ENCODE measurements at regions not wholly inside any gene's neighbourhood (a gene's known extent, or its start where the extent isn't known, plus 50 kb on each side); places are given as distances from the start of the nearest gene placed in this dataset.

GRCh38 chr2:3071685-3072263 is 305.8 kb downstream of the EIPR1 start:
- intact Hi-C loops (cut with micrococcal nuclease) (no loop called here), dilution Hi-C loops (cut with HindIII; ENCODE audit: low sequenced_read_pairs, unreplicated experiment) (no loop called here), in situ Hi-C loops (cut with MboI; ENCODE audit: low sequenced_read_pairs) (no loop called here)
- H3K4me1 ChIP-seq (ENCODE audit: control insufficient read depth, insufficient read depth, low read length), result no peaks in the 10 kb centered on the region
- H3K9me1 ChIP-seq (ENCODE audit: insufficient read depth, low read length), result no peaks in the 10 kb centered on the region
- no peak overlapping the region for H2AK5ac ChIP-seq (ENCODE audit: low read depth, low read length)
- H2AFZ ChIP-seq (replicated peaks; ENCODE audit: low read length, poor library complexity), result no peak overlapping the region
- H2BK15ac ChIP-seq (ENCODE audit: low read depth, low read length), result no peak overlapping the region
- no peak overlapping the region for H3K23ac ChIP-seq (ENCODE audit: low read depth, low read length)
- H3K4me3 ChIP-seq (ENCODE audit: insufficient read depth, low read depth, low read length), result no peak overlapping the region
- no peaks in the 10 kb centered on the region for H3K79me1 ChIP-seq (ENCODE audit: low read depth in 1 of 2, low read length in 2 of 2)
- H3K27ac ChIP-seq (ENCODE audit: insufficient read depth, low read length), result no peak overlapping the region
- no peaks in the 10 kb centered on the region for H4K20me1 ChIP-seq (ENCODE audit: insufficient read depth, low read length)
- BruUV-seq (replicated peaks), result no TSS peak
- no peak overlapping the region for H3K14ac ChIP-seq (replicated peaks; ENCODE audit: low read depth, low read length)
- H3K36me3 ChIP-seq (ENCODE audit: control insufficient read depth, insufficient read depth, low read length), result no peaks in the 10 kb centered on the region
- no peak overlapping the region for H3K18ac ChIP-seq (ENCODE audit: low read depth, low read length)
- DNase-seq (no peak), ATAC-seq (ENCODE audit: low read depth) (no peak)
- H4K91ac ChIP-seq (ENCODE audit: insufficient read depth, low read depth, low read length), result no peak overlapping the region
- H2BK120ac ChIP-seq (ENCODE audit: low read depth, low read length), result no peak overlapping the region
- no peak overlapping the region for H2BK5ac ChIP-seq (ENCODE audit: low read depth, low read length, poor library complexity, severe bottlenecking)
- WGBS, 2 experiments (ENCODE audit: extremely low coverage in 2 of 2, insufficient read length in 1 of 2), result 23% methylated on average over 2 of the region's 10 CpGs; no CpG with 5 or more reads in 1 of the 2 experiments
- no peak overlapping the region for H2AK9ac ChIP-seq (replicated peaks; ENCODE audit: low read depth, low read length, poor library complexity)
- H3K4ac ChIP-seq (ENCODE audit: low read depth, low read length), result no peak overlapping the region
- CTCF ChIA-PET, result no interaction called here
- H4K5ac ChIP-seq (ENCODE audit: low read depth, low read length), result no peak overlapping the region
- TF ChIP-seq RAD21 (IDR thresholded peaks at IDR 0.05; ENCODE audit: low read length) (no peak), CHD1 (IDR thresholded peaks at IDR 0.05; ENCODE audit: low read depth, low read length) (no peak), FOS (IDR thresholded peaks at IDR 0.05; ENCODE audit: low read depth, low read length) (no peak), CEBPB (IDR thresholded peaks at IDR 0.05; ENCODE audit: low read depth, low read length) (no peak), BHLHE40 (IDR thresholded peaks at IDR 0.05; ENCODE audit: low read depth, low read length) (no peak), CTCF (conservative IDR thresholded peaks at IDR 0.05; ENCODE audit: low read depth, low read length) (no peak), NFE2L2 (IDR thresholded peaks at IDR 0.05; ENCODE audit: low read depth, low read length) (no peak), USF2 (IDR thresholded peaks at IDR 0.05; ENCODE audit: low read depth, low read length) (no peak), MXI1 (IDR thresholded peaks at IDR 0.05; ENCODE audit: borderline replicate concordance, low read depth, low read length) (no peak), RCOR1 (IDR thresholded peaks at IDR 0.05; ENCODE audit: insufficient replicate concordance, low read length) (no peak), ELK1 (IDR thresholded peaks at IDR 0.05; ENCODE audit: borderline replicate concordance, low read depth, low read length) (no peak), SMC3 (IDR thresholded peaks at IDR 0.05; ENCODE audit: low read depth, low read length) (no peak), POLR2A (IDR thresholded peaks at IDR 0.05; ENCODE audit: low read depth, low read length) (no peak), RFX5 (IDR thresholded peaks at IDR 0.05; ENCODE audit: low read depth, low read length) (no peak), MAFK (IDR thresholded peaks at IDR 0.05; ENCODE audit: low read depth, low read length) (no peak), MAZ (IDR thresholded peaks at IDR 0.05; ENCODE audit: borderline replicate concordance, low read depth, low read length) (no peak)
- no peak overlapping the region for H3K4me2 ChIP-seq (ENCODE audit: low read depth, low read length)
- no peak overlapping the region for H3K9ac ChIP-seq (ENCODE audit: low read depth, low read length)
- H3K56ac ChIP-seq (ENCODE audit: extremely low read depth, insufficient read depth, low read length), result no peak overlapping the region
- H4K8ac ChIP-seq (ENCODE audit: low read depth in 2 of 2, low read length in 2 of 2), result no peak overlapping the region
- no peak overlapping the region for H2BK20ac ChIP-seq (ENCODE audit: low read depth, low read length)
- H3K9me3 ChIP-seq (ENCODE audit: control insufficient read depth, insufficient read depth, low read length), result peaks cover 45% of the 10 kb centered on the region
- POLR2A ChIA-PET (ENCODE audit: unreplicated experiment), result no interaction called here
- no peaks in the 10 kb centered on the region for H3K27me3 ChIP-seq (ENCODE audit: control insufficient read depth, insufficient read depth, low read length)
